ENCODE measurements at regions not wholly inside any gene's neighbourhood (a gene's known extent, or its start where the extent isn't known, plus 50 kb on each side); places are given as distances from the start of the nearest gene placed in this dataset.

DNA sequence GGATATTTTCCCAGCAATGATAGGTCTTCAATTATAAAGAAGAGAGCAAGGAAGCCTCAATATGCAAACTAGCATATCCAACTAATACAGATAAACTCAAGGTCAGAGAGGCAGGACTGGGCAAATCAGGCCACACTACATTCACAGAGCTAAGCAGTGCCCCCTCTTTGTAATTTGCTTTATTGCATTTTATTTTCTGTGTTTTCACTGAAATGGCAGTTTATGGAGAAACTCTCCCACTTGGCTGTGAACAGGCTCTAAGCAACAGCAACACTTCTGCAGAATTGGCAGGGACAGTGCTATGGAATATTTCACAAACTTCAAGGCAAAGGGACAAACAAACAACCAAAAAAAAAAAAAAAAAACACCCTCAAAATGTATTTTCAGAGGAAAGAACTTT is 93.4 kb upstream of the SOD1 start:
- DNase-seq: peak in 1 of 2 experiments; percentile 30

DNA sequence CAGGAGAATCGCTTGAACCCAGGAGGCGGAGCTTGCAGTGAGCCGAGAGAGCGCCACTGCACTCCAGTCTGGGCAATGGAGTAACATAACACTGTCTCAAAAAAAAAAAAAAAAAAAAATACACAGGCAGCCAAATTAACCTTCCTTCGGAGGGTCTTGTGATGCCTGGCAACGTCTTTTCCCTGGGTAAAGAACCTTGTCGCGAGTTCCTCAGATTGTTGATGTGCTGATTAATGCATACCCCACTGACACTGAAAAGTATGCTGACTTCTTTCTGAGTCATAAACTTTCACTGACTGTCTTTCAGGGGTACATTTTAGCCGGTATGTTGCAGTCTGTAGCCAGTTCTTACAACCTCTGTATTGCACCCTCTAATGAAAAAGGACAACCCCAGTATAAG is 95.1 kb upstream of the SOD1 start:
- no peak for DNase-seq

DNA sequence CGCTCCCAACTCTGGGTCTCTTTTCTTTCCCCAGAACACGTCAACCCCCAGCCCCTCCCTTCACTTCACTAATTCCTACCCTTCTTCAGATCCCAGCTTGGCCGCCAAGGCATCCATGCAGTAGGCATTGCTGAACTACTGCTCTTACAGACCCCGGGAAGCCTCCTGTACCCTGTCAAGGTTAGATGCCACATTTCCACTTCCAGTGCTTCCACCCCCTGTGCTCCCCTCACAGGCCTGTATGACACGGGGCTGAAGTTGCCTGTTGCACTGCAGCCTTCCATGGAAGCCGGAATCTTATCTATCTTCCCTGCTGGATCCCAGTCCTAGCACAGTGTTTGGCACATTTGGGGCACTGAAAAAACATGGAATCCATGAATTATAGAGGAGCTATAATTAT is 99.0 kb upstream of the SOD1 start:
- DNase-seq: no peak

DNA sequence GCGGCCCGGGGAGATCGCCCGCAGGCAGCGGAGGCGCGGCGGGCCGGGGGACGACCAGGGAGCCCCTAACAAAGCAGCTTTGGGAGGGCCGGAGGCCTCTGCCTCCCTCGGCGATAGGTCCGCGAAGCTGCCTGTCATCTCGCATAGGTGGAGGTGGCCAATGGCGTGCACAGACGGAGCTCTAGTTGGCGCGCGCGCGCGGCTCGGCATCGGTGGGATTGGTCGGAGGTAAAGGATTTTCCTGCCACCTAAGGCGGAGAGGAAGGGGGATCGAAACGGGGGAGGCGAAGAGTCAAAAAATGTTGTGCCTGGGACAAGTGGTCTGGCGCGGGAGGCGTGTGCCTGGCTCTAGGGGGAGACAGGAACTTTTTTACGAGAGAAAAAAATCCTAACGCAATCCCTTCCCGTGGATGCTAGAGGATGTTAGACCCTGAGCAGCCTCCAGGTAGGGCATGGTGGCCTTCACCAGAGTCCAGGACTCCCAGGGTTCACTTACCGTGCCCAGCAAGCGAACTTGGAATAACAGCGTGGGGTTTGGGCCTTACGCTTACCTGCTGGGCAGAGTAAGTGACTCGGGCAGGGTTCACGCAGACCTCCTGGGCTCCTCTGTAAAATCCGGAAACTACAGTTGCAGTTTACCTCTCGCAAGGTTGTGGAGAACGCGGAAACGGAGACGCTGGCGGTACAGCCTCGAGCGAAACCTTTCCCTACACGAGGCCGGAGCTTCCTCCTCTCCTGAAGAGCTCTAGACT is 99.9 kb upstream of the SOD1 start:
- DNase-seq: peak; percentile 98 to 99

DNA sequence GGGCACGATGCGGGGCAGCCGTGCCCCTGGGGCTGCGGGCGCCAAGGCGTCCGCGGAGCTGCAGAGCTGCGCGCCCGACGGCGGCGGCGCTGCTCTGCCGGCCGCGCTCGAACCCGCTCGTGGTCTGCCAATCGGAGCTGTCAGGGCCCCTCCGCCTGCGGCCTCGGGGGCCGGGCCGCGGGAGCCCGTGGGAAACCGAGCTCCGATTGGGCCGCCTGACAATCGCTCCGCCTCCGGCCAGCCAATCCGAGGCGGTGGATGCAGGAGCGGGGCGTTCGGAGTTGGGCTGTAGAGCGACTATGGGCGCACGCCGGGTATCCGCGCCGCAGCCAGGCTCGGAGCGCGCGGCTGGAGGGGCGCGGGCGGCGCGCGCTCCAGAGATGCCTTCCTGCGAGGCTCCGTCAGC is 100.5 kb upstream of the SOD1 start:
- DNase-seq: peak; percentile 97 to 99

DNA sequence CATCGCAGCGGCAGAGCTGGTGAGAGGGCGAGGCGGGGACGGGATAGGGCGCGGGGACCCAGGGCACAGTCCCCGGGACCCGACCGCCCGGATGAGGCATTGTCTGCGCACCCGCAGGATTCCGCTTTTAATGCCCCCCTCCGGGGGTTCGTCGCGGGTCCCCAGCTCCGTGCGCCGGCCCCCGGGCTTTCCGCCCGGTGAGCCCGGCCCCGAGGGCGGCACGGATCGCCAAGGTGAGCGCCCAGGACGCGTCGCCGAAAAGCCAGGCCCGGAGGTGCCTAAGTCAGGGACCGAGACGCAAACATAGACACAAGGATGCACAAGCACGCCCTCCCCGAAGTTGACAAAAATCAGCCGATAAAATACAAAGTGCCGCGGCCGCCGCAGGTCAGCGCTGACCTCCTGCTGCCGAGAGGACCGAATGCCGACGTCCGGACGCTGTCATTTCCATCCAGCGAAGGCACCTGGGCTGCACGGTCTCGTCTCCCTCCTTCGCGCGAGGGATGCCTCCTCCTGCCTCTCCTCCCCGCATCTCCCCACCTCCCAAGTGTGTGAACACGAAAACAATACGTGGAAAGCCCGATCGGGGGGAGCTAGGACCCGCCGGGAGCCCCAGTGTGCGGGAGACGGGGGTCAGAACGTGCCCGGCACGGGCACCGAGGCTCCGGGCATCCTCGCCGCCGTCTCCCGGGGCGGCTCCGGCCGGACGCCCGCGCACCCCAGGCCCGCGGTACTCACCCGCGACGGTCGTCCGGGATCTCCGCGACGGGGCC is 101.1 kb upstream of the SOD1 start:
- DNase-seq: peak; percentile 48 to 70

DNA sequence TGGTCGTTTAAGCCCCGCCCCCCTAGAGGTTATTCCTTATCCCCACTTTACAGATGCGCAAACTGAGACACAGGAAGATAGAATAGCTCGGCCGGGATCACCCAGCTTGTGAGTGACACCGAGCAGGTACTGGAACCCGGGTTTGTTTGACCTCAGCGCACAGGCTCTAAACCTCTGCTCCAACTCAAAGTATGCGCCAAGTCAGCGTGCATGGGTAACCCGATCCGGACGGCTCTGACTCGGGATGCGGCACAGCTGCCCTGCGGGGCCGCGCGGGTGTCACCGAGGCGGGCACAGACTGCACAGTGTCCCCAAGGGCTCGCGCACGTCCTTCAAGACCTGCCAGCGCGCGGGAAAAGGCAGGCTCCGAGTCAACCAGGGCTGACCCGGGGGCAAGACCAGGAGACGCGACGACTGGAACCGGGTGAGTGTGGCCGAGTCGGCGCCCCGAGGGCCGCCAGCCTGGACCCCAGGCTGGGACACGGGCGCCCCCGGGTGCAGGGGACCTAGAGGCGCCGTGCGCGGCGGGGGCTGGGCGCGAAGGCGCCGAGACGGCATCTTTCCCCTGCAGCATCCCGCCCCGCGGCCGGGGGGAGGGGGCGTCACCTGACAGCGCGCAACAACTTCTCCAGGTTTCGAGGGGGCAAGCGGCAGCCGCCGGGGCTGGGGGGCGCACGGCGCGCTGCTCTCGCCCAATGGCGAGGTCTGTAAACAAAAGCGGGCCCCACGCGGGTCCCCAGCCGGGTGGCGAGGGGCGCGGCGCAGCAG is 101.9 kb upstream of the SOD1 start:
- peak in 1 of 2 experiments; percentile 38 for DNase-seq

DNA sequence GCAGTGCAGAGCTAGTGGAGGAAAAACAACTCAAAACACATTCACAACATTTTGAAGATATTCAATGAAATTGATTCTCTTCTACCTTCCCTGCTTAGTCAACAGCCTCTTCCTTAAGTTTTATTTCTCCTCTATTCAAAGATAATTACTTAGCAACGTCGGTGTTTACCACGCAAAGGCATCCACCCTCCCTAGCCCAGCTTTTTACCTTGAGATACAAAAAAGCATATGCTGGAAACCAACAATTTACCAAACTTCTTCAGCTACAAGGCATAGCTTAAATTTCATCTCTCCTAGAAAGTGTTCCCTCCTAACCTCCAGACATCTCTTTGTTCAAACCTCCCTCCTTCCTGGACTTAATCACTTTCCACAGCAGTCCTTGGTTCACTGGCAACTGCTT is 102.8 kb upstream of the SOD1 start:
- no peak for DNase-seq

DNA sequence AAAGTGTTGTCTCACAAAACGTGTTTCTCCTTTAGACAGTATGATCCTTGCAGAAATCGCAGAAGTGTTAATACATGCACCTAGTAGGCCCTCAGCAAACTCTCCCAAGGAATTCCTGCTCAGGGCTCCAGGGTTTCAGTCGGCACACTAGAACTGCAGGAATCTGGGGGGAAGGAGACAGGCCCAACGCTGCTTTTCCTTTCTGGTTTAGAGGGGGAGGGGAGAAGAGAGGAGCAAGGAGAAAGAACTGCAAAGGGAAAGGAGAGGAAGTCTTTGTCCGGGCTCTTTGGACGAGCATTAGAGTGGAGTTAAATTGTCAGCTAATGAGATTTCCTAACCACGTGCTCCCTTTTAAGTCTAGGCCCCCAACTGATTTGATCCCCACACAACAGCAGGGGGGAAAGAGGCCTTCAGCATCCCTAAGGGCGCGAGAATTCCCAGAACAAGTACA is 103.7 kb upstream of the SOD1 start:
- no peak for DNase-seq

DNA sequence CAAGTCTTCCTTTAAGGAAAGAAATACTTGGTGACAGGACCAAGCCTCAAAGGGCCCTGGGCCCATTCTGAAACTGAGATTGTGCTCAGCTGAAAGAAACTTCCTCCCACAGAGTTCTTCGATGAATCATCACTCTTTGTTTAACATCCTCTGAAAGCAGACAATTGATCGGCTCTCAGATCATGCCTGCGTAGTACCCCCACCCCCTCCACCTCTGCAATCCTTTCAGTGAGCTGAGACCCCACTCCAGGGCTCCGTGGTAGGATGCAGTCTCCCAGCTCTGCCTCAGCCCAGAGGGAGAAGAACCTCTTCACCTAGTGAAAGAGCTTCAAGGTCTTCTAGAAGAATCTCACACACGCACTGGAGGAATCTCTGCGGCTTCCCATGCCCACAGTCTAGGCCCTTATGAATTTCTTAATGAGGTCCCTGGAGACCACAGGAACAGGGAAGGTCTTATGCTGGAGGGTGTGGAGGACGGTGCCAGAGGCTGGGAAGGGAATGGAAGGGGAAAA is 104.9 kb upstream of the SOD1 start:
- no peak for DNase-seq

DNA sequence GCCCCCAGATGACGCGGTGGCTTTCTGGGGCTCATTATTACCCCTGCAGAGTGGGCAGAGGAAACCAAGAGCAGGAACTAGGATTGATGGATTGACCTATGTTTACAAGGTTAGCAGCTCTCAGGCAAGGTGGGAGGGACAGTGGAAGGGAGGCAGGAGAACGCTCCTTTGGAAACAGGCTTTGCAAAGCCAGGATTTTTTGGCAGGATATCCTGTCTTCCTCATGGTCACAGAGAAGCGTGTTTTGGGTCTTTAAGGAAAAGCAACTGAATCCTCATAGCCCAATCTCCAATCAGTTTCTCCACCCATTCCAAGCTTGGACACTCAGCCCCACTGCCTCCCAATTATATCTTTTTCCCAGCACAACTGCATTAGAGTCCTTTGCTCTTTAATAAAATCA is 105.6 kb upstream of the SOD1 start:
- DNase-seq: no peak

DNA sequence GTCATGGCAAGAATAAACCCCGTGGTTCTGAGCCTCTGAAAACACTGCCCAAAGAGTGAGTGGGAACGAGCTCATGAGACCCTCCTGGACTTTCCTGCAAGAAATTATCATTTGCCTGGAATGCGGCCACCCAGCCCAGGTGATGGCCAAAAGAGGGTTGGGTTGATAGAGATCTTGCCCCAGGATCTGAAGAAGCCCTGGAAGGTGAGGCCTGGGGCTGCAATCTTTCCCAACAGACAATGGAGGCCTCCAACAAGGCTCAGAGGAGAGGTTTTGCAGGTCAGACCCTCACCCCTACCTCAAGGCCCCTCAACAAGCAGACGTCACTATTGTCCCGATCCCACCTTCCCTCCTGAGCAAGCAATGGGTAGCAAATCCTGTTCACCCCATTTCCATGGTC is 106.0 kb upstream of the SOD1 start:
- DNase-seq: no peak

DNA sequence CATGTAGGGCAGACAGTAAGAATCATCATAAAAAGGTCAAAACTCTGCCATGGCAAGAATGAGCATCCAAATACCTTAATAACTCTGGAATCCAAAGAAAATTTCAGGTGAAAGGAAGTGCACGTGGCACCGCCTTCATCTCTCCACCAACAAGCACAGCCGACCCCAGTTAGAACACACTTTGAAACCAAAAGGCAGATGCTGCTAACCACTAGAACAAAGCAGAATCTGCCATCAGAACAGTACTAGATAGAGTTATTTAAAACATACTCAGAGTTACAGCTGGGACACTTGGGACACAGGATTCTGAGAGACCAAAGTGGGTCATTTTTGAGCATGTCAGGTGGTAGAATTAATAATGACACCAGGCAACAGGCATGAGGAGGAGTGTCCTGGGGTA is 106.7 kb upstream of the SOD1 start:
- DNase-seq: no peak

DNA sequence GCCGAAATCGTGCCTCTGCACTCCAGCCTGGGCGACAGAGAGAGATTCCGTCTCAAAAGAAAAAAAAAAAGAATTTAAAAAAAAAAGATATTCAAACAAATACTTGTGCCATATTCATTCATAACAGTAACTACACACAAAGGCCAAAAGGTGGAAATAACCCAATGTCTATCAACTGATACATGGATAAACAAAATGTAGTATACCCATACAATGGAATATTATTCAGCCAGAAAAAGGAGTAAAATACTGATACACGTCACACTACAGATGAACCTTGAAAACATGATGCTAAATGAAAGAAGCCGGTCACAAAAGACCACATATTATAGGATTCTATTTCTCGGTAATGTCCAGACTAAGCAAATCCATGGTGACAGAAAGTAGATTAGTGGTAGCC is 109.4 kb upstream of the SOD1 start:
- DNase-seq: no peak

DNA sequence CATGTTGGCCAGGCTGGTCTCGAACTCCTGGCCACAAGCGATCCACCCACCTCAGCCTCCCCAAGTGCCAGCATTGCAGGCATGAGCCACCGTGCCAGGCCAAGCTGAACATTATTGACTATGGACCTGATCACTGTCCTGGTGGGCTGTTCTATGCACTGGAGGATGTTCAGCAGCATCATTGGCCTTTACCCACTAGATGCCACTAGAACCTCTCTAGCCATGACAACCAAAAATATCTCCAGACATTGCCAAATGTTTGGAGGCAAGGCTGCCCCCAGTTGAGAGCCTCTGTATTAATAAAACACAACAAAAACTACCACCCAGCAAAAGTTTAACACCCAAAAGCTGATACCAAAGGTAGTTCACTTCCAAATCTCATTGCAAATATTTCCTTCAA is 110.8 kb upstream of the SOD1 start:
- no peak for DNase-seq

DNA sequence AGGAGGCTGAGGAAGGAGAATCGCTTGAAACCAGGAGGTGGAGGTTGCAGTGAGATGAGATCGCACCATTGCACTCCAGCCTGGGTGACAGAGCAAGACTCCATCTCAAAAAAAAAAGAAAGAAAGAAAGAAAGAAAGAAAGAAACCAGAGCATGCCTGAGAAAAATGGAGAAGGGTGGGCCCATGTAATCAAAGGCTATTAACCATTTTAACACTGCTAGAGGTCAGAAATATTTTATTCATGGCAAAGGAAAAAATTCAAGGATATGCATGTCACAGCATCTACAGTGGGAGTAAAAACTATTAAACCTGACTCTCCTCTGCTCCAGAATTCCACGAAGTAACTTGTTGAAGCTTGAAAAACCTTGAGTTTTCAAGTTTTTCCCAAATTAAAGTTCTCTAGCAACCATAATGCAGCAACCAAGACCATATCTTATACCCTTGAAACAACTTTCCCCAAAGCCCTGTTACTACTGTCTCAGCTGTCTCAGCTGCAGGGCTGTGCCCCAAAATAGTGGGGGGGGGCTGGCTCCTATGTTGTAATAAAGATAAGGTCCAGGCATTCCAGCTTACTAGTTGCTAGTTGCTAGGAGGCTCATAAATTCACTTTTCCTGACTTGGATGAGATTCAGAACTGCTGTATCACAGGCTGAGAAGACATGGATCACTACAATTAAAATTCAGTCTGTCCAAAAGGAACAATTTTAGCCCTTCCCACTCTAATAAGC is 112.9 kb upstream of the SOD1 start:
- DNase-seq: no peak

DNA sequence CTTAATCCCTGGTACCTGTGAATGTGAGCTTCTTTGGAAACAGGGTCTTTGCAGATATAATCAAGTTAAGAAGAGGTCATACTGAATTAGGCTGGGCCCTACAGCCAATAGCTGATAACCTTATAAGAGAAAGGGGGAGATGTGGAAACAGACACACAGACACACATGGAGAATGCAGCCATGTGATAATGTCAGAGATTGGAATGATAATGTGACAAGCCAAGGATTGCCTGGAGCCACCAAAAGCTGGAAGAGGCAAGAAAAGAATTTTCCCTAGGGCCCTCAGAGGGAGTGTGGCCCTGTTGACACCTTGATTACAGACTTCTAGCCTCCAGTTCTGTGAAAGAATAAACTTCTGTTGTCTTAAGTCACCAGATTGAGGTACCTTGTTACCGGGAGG is 114.5 kb upstream of the SOD1 start:
- no peak for DNase-seq

DNA sequence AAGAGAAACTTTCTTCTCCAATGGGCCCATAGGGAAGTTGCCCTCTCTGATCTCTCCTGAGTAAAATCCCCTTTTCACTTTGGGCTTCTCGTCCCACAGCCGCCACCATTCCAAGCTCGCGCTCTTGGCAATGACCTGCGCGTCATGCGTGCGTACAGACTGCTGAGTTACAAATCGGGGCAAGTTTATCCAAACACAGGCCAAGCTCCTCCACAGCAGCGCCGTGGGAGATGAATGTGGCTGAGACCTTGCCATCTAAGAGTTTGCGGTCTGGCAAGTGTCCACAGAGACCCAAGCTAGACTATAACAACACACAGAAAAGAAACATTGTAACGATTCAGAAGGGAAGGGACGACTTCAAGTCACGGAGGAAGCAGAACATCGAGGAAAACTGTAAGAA is 116.3 kb upstream of the SOD1 start:
- no peak for DNase-seq

DNA sequence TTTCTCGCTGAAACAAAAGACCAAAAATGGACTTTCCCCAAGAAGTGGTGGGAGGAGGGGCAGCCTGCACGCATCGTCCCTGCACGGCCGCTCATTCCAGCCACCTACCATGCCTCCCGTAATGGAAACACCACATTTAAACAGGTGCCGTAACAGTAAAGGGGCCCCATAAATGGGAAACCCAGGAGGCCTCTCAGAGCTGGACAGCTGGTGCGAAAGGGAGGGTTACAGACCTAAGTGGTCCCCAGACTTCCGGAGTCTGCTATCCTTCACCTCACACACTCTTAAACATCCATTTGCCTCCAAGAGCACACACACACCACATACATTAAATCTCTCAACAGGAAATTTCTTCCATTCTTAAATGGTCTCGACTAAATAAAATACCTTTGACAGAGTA is 120.7 kb upstream of the SOD1 start:
- no peak for DNase-seq

DNA sequence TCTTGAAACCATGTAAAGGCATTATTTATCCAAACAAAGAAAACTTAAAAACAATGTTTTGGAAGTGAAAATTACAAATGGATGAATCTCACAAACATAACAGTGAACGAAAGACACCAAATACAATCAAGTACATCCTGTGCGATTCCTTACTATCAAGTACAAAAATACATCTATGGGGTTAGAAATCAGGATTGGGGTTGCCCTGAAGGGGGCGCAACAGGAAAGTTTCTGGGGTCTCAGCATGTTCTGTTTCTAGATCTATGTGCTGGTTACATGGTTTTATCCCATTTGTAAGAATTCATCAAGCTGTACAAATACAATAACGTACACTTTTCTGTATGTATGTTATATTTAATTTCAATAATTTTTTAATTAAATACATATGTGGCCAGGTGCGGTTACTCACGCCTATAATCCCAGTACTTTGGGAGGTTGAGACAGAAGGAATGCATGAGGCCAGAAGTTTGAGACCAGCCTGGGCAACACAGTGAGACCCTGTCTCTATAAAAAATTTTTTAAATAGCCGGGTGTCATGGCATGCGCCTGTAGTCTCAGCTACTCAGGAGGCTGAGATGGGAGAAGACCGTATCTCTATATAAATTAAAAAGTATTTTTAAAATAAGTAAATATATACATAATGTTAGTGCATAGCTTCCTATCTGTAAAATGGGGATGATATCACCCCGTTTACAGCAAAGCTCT is 121.5 kb upstream of the SOD1 start:
- DNase-seq: no peak

DNA sequence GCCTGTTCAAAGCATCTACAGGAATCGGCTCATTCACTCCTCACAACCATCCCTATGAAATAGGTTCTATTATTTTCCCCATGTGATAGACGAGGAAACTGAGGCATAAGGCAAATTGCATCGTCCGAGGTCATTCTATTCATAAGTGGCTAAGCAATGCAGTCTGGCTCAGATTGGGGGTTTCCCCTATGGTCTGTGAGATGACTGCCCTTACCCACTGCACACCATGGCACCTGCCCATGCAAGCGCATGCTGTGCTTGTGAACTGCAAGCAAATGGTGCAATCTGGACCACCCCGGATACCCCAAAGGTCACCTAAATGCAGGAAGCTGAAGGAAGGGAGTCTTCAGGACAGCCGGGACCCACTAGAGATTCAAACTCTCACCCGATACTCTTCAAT is 123.4 kb upstream of the SOD1 start:
- DNase-seq: no peak

DNA sequence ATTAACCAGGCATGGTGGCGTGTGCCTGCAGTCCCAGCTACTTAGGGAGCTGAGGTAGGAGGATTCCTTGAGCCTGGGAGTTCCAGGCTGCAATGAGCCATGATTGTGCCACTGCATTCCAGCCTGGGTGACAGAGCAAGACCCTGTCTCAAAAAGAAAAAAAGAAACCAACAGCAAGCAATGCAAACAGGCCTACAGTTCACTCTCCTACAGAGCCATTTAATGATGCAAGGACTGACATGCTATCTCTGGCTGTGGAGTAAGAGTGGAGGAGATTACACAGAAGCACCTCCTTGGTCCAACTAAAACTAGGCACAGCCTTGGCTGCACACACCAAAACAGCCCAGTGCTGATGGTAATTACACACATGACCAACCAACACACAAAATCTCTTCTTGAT is 127.5 kb upstream of the SOD1 start:
- DNase-seq: peak; percentile 46 to 77

All from NCI-H446 (cell line).